ENCODE measurements at regions not wholly inside any gene's neighbourhood (a gene's known extent, or its start where the extent isn't known, plus 50 kb on each side); places are given as distances from the start of the nearest gene placed in this dataset.
"Not testable (repeated sequence)": the region's sequence is repeated elsewhere in the genome, so short reads cannot be mapped to it uniquely, and the experiment has no call there.

DNA sequence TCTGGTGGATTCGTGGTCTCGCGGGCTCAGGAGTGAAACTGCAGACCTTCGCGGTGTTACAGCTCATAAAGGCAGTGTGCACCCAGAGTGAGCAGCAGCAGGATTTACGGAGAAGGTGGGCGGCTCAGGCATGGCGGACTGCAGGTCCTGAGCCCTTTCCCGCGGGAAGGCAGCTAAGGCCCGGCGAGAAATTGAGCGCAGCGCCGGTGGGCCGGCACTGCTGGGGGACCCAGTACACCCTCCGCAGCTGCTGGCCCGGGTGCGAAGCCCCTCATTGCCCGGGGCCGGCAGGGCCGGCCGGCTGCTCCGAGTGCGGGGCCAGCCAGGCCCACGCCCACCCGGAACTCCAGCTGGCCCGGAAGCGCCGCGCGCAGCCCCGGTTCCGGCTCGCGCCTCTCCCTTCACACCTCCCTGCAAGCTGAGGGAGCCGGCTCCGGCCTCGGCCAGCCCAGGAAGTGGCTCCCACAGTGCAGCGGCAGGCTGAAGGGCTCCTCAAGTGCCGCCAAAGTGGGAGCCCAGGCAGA, 1456.2 kb upstream of the GBE1 start:
- not testable (repeated sequence) for TF ChIP-seq POLR2A, SPI1 (IDR thresholded peaks at IDR 0.05; ENCODE audit: low read depth, low read length)

Measured in GM12891 (cell line).